ENCODE measurements at regions not wholly inside any gene's neighbourhood (a gene's known extent, or its start where the extent isn't known, plus 50 kb on each side); places are given as distances from the start of the nearest gene placed in this dataset.

- no peak for TF ChIP-seq CTCF (IDR thresholded peaks at IDR 0.05)
- H3K27me3 ChIP-seq = no peaks in the 10 kb centered on the region
- intact Hi-C loops (cut with DNase I) = no loop called here
- no peak for ATAC-seq
- no peaks in the 10 kb centered on the region for H3K4me1 ChIP-seq
- no peak overlapping the region for H3K4me3 ChIP-seq
- no peaks in the 10 kb centered on the region for H3K36me3 ChIP-seq
- H3K27ac ChIP-seq = no peak overlapping the region
- no peaks in the 10 kb centered on the region for H3K9me3 ChIP-seq
- DNase-seq = no peak
Observed at GRCh38 chr7:13433946-13434345, 555.5 kb downstream of the ETV1 start.

GRCh38 chr7:13442226-13442625 is 547.2 kb downstream of the ETV1 start:
- TF ChIP-seq CTCF (IDR thresholded peaks at IDR 0.05) = no peak
- H3K4me3 ChIP-seq = no peak overlapping the region
- no peaks in the 10 kb centered on the region for H3K36me3 ChIP-seq
- no peaks in the 10 kb centered on the region for H3K4me1 ChIP-seq
- H3K27ac ChIP-seq = no peak overlapping the region
- no peaks in the 10 kb centered on the region for H3K27me3 ChIP-seq
- DNase-seq = no peak
- H3K9me3 ChIP-seq = no peaks in the 10 kb centered on the region
- intact Hi-C loops (cut with DNase I) = no loop called here
- no peak for ATAC-seq

- H3K36me3 ChIP-seq = no peaks in the 10 kb centered on the region
- TF ChIP-seq CTCF (IDR thresholded peaks at IDR 0.05) = no peak
- H3K27ac ChIP-seq = no peak overlapping the region
- H3K27me3 ChIP-seq = no peaks in the 10 kb centered on the region
- no peaks in the 10 kb centered on the region for H3K9me3 ChIP-seq
- intact Hi-C loops (cut with DNase I) = no loop called here
- ATAC-seq = peak; percentile 96
- H3K4me3 ChIP-seq = no peak overlapping the region
- H3K4me1 ChIP-seq = no peaks in the 10 kb centered on the region
- no peak for DNase-seq
Observed at GRCh38 chr7:13447637-13448036, 541.8 kb downstream of the ETV1 start.

- TF ChIP-seq CTCF (IDR thresholded peaks at IDR 0.05) = no peak
- DNase-seq (no peak), ATAC-seq (no peak)
- no peaks in the 10 kb centered on the region for H3K36me3 ChIP-seq
- intact Hi-C loops (cut with DNase I) = no loop called here
- H3K27ac ChIP-seq = no peak overlapping the region
- no peak overlapping the region for H3K4me3 ChIP-seq
- H3K4me1 ChIP-seq = no peaks in the 10 kb centered on the region
- H3K27me3 ChIP-seq = no peaks in the 10 kb centered on the region
- H3K9me3 ChIP-seq = no peaks in the 10 kb centered on the region
Observed at GRCh38 chr7:13448243-13448642, 541.2 kb downstream of the ETV1 start.

GRCh38 chr7:13449460-13449859 is 540.0 kb downstream of the ETV1 start:
- no peak overlapping the region for H3K27ac ChIP-seq
- no peaks in the 10 kb centered on the region for H3K36me3 ChIP-seq
- H3K4me1 ChIP-seq = no peaks in the 10 kb centered on the region
- TF ChIP-seq CTCF (IDR thresholded peaks at IDR 0.05) = no peak
- DNase-seq = no peak
- ATAC-seq = no peak
- H3K9me3 ChIP-seq = no peaks in the 10 kb centered on the region
- intact Hi-C loops (cut with DNase I) = no loop called here
- no peaks in the 10 kb centered on the region for H3K27me3 ChIP-seq
- H3K4me3 ChIP-seq = no peak overlapping the region

GRCh38 chr7:13454916-13455592 is 534.4 kb downstream of the ETV1 start:
- DNase-seq (no peak), ATAC-seq (no peak)
- no peaks in the 10 kb centered on the region for H3K4me1 ChIP-seq
- TF ChIP-seq CTCF (IDR thresholded peaks at IDR 0.05) = no peak
- H3K9me3 ChIP-seq = no peaks in the 10 kb centered on the region
- H3K4me3 ChIP-seq = no peak overlapping the region
- no peaks in the 10 kb centered on the region for H3K27me3 ChIP-seq
- no peaks in the 10 kb centered on the region for H3K36me3 ChIP-seq
- intact Hi-C loops (cut with DNase I) = no loop called here
- no peak overlapping the region for H3K27ac ChIP-seq

All from upper lobe of right lung (tissue), 1 donor.